ENCODE measurements at regions not wholly inside any gene's neighbourhood (a gene's known extent, or its start where the extent isn't known, plus 50 kb on each side); places are given as distances from the start of the nearest gene placed in this dataset.
"Not testable (repeated sequence)": the region's sequence is repeated elsewhere in the genome, so short reads cannot be mapped to it uniquely, and the experiment has no call there.

GRCh38 chr2:220586980-220587530 lies 959.6 kb downstream of the SLC4A3 start:
- FAIRE-seq: no peak

GRCh38 chr2:220588148-220588547 lies 960.7 kb downstream of the SLC4A3 start:
- FAIRE-seq (no peak), DNase-seq (ENCODE audit: extremely low spot score, insufficient read length, low read depth) (no peak)

More at GRCh38 chr2:220586980-220587530, 959.6 kb downstream of the SLC4A3 start:
- DNase-seq (ENCODE audit: extremely low spot score, insufficient read length, low read depth): no peak

- FAIRE-seq: no peak
Observed at GRCh38 chr2:220590476-220590875, 963.0 kb downstream of the SLC4A3 start.

GRCh38 chr2:220593526-220593925 lies 966.1 kb downstream of the SLC4A3 start:
- FAIRE-seq: no peak
- DNase-seq (ENCODE audit: extremely low spot score, insufficient read length, low read depth): no peak

More at GRCh38 chr2:220590476-220590875, 963.0 kb downstream of the SLC4A3 start:
- no peak for DNase-seq (ENCODE audit: extremely low spot score, insufficient read length, low read depth)

- FAIRE-seq (no peak), DNase-seq (ENCODE audit: extremely low spot score, insufficient read length, low read depth) (no peak)
Observed at GRCh38 chr2:220601674-220602073, 970.4 kb downstream of the EPHA4 start.

- FAIRE-seq: not testable (repeated sequence)
Observed at GRCh38 chr2:220613004-220613403, 959.1 kb downstream of the EPHA4 start.

GRCh38 chr2:220614064-220614463 lies 958.0 kb downstream of the EPHA4 start:
- FAIRE-seq: no peak

More at GRCh38 chr2:220613004-220613403, 959.1 kb downstream of the EPHA4 start:
- not testable (repeated sequence) for DNase-seq (ENCODE audit: extremely low spot score, insufficient read length, low read depth)

GRCh38 chr2:220619525-220620220 lies 952.4 kb downstream of the EPHA4 start:
- no peak for FAIRE-seq
- DNase-seq (ENCODE audit: extremely low spot score, insufficient read length, low read depth): no peak

More at GRCh38 chr2:220614064-220614463, 958.0 kb downstream of the EPHA4 start:
- no peak for DNase-seq (ENCODE audit: extremely low spot score, insufficient read length, low read depth)

- FAIRE-seq (no peak), DNase-seq (ENCODE audit: extremely low spot score, insufficient read length, low read depth) (no peak)
Observed at GRCh38 chr2:220626603-220627002, 945.5 kb downstream of the EPHA4 start.

- FAIRE-seq (no peak), DNase-seq (ENCODE audit: extremely low spot score, insufficient read length, low read depth) (no peak)
Observed at GRCh38 chr2:220628252-220628651, 943.9 kb downstream of the EPHA4 start.

- FAIRE-seq: no peak
- no peak for DNase-seq (ENCODE audit: extremely low spot score, insufficient read length, low read depth)
Observed at GRCh38 chr2:220641137-220641536, 931.0 kb downstream of the EPHA4 start.

- DNase-seq (ENCODE audit: extremely low spot score, insufficient read length, low read depth) (no peak), FAIRE-seq (peak; percentile 21)
Observed at GRCh38 chr2:220646424-220646823, 925.7 kb downstream of the EPHA4 start.

GRCh38 chr2:220648628-220649027 lies 923.5 kb downstream of the EPHA4 start:
- FAIRE-seq (no peak), DNase-seq (ENCODE audit: extremely low spot score, insufficient read length, low read depth) (no peak)

- no peak for FAIRE-seq
- DNase-seq (ENCODE audit: extremely low spot score, insufficient read length, low read depth): no peak
Observed at GRCh38 chr2:220653776-220654175, 918.3 kb downstream of the EPHA4 start.

- FAIRE-seq (no peak), DNase-seq (ENCODE audit: extremely low spot score, insufficient read length, low read depth) (no peak)
Observed at GRCh38 chr2:220654322-220654721, 917.8 kb downstream of the EPHA4 start.

- FAIRE-seq (no peak), DNase-seq (ENCODE audit: extremely low spot score, insufficient read length, low read depth) (no peak)
Observed at GRCh38 chr2:220660277-220661145, 911.6 kb downstream of the EPHA4 start.

- DNase-seq (ENCODE audit: extremely low spot score, insufficient read length, low read depth) (no peak), FAIRE-seq (no peak)
Observed at GRCh38 chr2:220662431-220662830, 909.7 kb downstream of the EPHA4 start.

GRCh38 chr2:220663065-220663464 lies 909.0 kb downstream of the EPHA4 start:
- no peak for FAIRE-seq
- no peak for DNase-seq (ENCODE audit: extremely low spot score, insufficient read length, low read depth)

GRCh38 chr2:220664272-220665107 lies 907.6 kb downstream of the EPHA4 start:
- DNase-seq (ENCODE audit: extremely low spot score, insufficient read length, low read depth) (no peak), FAIRE-seq (no peak)

GRCh38 chr2:220665108-220665471 lies 907.0 kb downstream of the EPHA4 start:
- FAIRE-seq: no peak
- no peak for DNase-seq (ENCODE audit: extremely low spot score, insufficient read length, low read depth)
